WTC11 (cell line): ENCODE measurements at regions not wholly inside any gene's neighbourhood (a gene's known extent, or its start where the extent isn't known, plus 50 kb on each side); places are given as distances from the start of the nearest gene placed in this dataset.

ENCODE experiments used
- ATAC-seq: fragments of 200-7000 bp; cut with Tn5 transposase; 2 replicates; pipeline ENCODE4 v1.10.0; 2021; ENCODE audit warnings: mild to moderate bottlenecking, moderate library complexity
- CTCF ChIA-PET: fragments of 300-600 bp; sonication (Branson Sonifier 250); formaldehyde crosslinking; loops from one replicate; lab custom pipeline; 2021; ENCODE audit warnings: antibody characterized with exemption; lab: Charles Lee
- POLR2A ChIA-PET: fragments of 350-600 bp; sonication (Branson Sonifier 250); formaldehyde crosslinking; loops from one replicate; lab custom pipeline; 2021; ENCODE audit warnings: antibody characterized with exemption; lab: Charles Lee
- DNase-seq: peaks from one replicate; pipeline ENCODE4 v3.0.0; 2021; ENCODE audit warnings: low spot score
- H3K27ac Mint-ChIP-seq: 2 replicates; pipeline ENCODE4 v1.8.0; 2021; ENCODE audit warnings: mixed read lengths
- H3K27me3 Mint-ChIP-seq: 2 replicates; pipeline ENCODE4 v1.8.0; 2021; ENCODE audit warnings: low read depth, mild to moderate bottlenecking, moderate library complexity, mixed read lengths
- H3K36me3 Mint-ChIP-seq: 2 replicates; pipeline ENCODE4 v1.8.0; 2021; ENCODE audit warnings: mixed read lengths
- H3K4me1 Mint-ChIP-seq: 2 replicates; pipeline ENCODE4 v1.8.0; 2022; ENCODE audit warnings: mixed read lengths
- H3K4me3 Mint-ChIP-seq: 2 replicates; pipeline ENCODE4 v1.8.0; 2021; ENCODE audit warnings: mild to moderate bottlenecking, moderate library complexity, mixed read lengths
- H3K9me3 Mint-ChIP-seq: 2 replicates; pipeline ENCODE4 v1.8.0; 2021; ENCODE audit warnings: mixed read lengths
- AR ChIP-seq: fragments of 250-450 bp; sonication (Bioruptor Pico); IDR thresholded peaks from 2 replicates; pipeline ENCODE4 v1.9.0; 2021; ENCODE audit warnings: mild to moderate bottlenecking
- ELF4 ChIP-seq: sonication (generic); formaldehyde crosslinking; IDR thresholded peaks from 2 replicates; pipeline ENCODE4 v1.8.1; 2022; ENCODE audit warnings: low read depth, mild to moderate bottlenecking, moderate library complexity, missing genetic modification reagents
- ERG ChIP-seq: fragments of 250-450 bp; sonication (Bioruptor Pico); IDR thresholded peaks from 2 replicates; pipeline ENCODE4 v1.8.0; 2021; ENCODE audit warnings: mild to moderate bottlenecking
- ESRRA ChIP-seq: sonication (generic); formaldehyde crosslinking; IDR thresholded peaks from 2 replicates; pipeline ENCODE4 v1.8.1; 2022; ENCODE audit warnings: mild to moderate bottlenecking, missing genetic modification reagents, borderline replicate concordance
- ETV6 ChIP-seq: sonication (generic); formaldehyde crosslinking; IDR thresholded peaks from 2 replicates; pipeline ENCODE4 v1.8.1; 2022; ENCODE audit warnings: mild to moderate bottlenecking, missing genetic modification reagents
- GABPB1 ChIP-seq: sonication (generic); formaldehyde crosslinking; IDR thresholded peaks from 2 replicates; pipeline ENCODE4 v1.8.1; 2023; ENCODE audit warnings: mild to moderate bottlenecking, missing genetic modification reagents
- GTF2I ChIP-seq: fragments of 250-450 bp; sonication (Bioruptor Pico); conservative IDR thresholded peaks from 2 replicates; pipeline ENCODE4 v1.4.0; 2021; ENCODE audit warnings: mild to moderate bottlenecking
- IRF2 ChIP-seq: sonication (generic); formaldehyde crosslinking; IDR thresholded peaks from 2 replicates; pipeline ENCODE4 v1.8.0; 2022; ENCODE audit warnings: low read depth, missing genetic modification reagents, borderline replicate concordance
- KAT7 ChIP-seq: sonication (generic); formaldehyde crosslinking; IDR thresholded peaks from 2 replicates; pipeline ENCODE4 v1.8.1; 2023; ENCODE audit warnings: missing genetic modification reagents, mild to moderate bottlenecking, borderline replicate concordance
- MYBL2 ChIP-seq: sonication (generic); formaldehyde crosslinking; IDR thresholded peaks from 2 replicates; pipeline ENCODE4 v1.8.1; 2023; ENCODE audit warnings: mild to moderate bottlenecking, moderate library complexity, missing genetic modification reagents
- NFATC4 ChIP-seq: fragments of 250-450 bp; sonication (Bioruptor Pico); IDR thresholded peaks from 2 replicates; pipeline ENCODE4 v1.9.0; 2021; ENCODE audit warnings: mild to moderate bottlenecking
- NR1H2 ChIP-seq: sonication (generic); formaldehyde crosslinking; IDR thresholded peaks from 2 replicates; pipeline ENCODE4 v1.9.0; 2021; ENCODE audit warnings: mild to moderate bottlenecking, moderate library complexity, missing genetic modification reagents
- NR2C2 ChIP-seq: sonication (generic); formaldehyde crosslinking; IDR thresholded peaks from 2 replicates; pipeline ENCODE4 v1.8.0; 2022; ENCODE audit warnings: mild to moderate bottlenecking, missing genetic modification reagents
- SMAD3 ChIP-seq: sonication (generic); formaldehyde crosslinking; IDR thresholded peaks from 2 replicates; pipeline ENCODE4 v1.8.0; 2022; ENCODE audit warnings: missing genetic modification reagents, mild to moderate bottlenecking, borderline replicate concordance
- TEAD4 ChIP-seq: sonication (generic); formaldehyde crosslinking; IDR thresholded peaks from 2 replicates; pipeline ENCODE4 v1.8.0; 2022; ENCODE audit warnings: mild to moderate bottlenecking, missing genetic modification reagents
- ZBTB21 ChIP-seq: sonication (generic); formaldehyde crosslinking; IDR thresholded peaks from 2 replicates; pipeline ENCODE4 v1.8.1; 2023; ENCODE audit warnings: mild to moderate bottlenecking, missing genetic modification reagents, borderline replicate concordance
- ZNF416 ChIP-seq: fragments of 250-450 bp; sonication (Bioruptor Pico); IDR thresholded peaks from 2 replicates; pipeline ENCODE4 v1.9.0; 2021; ENCODE audit warnings: mild to moderate bottlenecking, inconsistent platforms
- ZNF425 ChIP-seq: fragments of 250-450 bp; sonication (Bioruptor Pico); conservative IDR thresholded peaks from 2 replicates; pipeline ENCODE4 v1.9.0; 2021; ENCODE audit warnings: mild to moderate bottlenecking
- ZNF671 ChIP-seq: fragments of 250-450 bp; sonication (Bioruptor Pico); IDR thresholded peaks from 2 replicates; pipeline ENCODE4 v1.8.0; 2021; ENCODE audit warnings: mild to moderate bottlenecking

- ATAC-seq = no peak
- DNase-seq = no peak
- no peak overlapping the region for H3K4me3 Mint-ChIP-seq
- ChIA-PET POLR2A (no interaction called here), CTCF (no interaction called here)
- H3K27me3 Mint-ChIP-seq = no peaks in the 10 kb centered on the region
- no peaks in the 10 kb centered on the region for H3K36me3 Mint-ChIP-seq
- H3K4me1 Mint-ChIP-seq = no peaks in the 10 kb centered on the region
- TF ChIP-seq ELF4 (CRISPR knock-in tag) = no peak
- no peak for TF ChIP-seq AR (CRISPR knock-in tag)
- no peak for TF ChIP-seq NR1H2 (CRISPR knock-in tag)
- no peak for TF ChIP-seq ETV6 (CRISPR knock-in tag)
- TF ChIP-seq GTF2I (CRISPR knock-in tag) = no peak
- no peak for TF ChIP-seq MYBL2 (CRISPR knock-in tag)
- no peak for TF ChIP-seq IRF2
- no peak for TF ChIP-seq GABPB1
- no peak for TF ChIP-seq TEAD4
- TF ChIP-seq NFATC4 (CRISPR knock-in tag) = no peak
- no peak overlapping the region for H3K27ac Mint-ChIP-seq
- H3K9me3 Mint-ChIP-seq = no peaks in the 10 kb centered on the region
These were observed 281.0 kb downstream of the PDGFC start for GRCh38 chr4:156690572-156690971.

GRCh38 chr4:156686120-156686519, 285.5 kb downstream of the PDGFC start:
- ChIA-PET POLR2A (no interaction called here), CTCF (interaction anchor here (1.3 kb wide), 1 partner anchor 211 kb away, joined by 3 read pairs; no protein-coding TSS in a partner anchor)
- no peak for TF ChIP-seq ZNF425
- no peak for TF ChIP-seq MYBL2 (CRISPR knock-in tag)
- TF ChIP-seq NFATC4 (CRISPR knock-in tag) = no peak
- no peak for TF ChIP-seq ZNF671 (CRISPR knock-in tag)
- TF ChIP-seq ERG (CRISPR knock-in tag) = no peak
- TF ChIP-seq ESRRA = no peak
- TF ChIP-seq SMAD3 (CRISPR knock-in tag) = no peak
- TF ChIP-seq KAT7 (CRISPR knock-in tag) = no peak
- H3K4me3 Mint-ChIP-seq = no peak overlapping the region
- no peaks in the 10 kb centered on the region for H3K36me3 Mint-ChIP-seq
- no peak overlapping the region for H3K27ac Mint-ChIP-seq
- DNase-seq = no peak
- ATAC-seq = no peak
- H3K27me3 Mint-ChIP-seq = no peaks in the 10 kb centered on the region
- no peaks in the 10 kb centered on the region for H3K9me3 Mint-ChIP-seq
- no peaks in the 10 kb centered on the region for H3K4me1 Mint-ChIP-seq

- Mint-ChIP-seq H3K27me3 (no peaks in the 10 kb centered on the region), H3K4me3 (no peak overlapping the region), H3K36me3 (no peaks in the 10 kb centered on the region), H3K9me3 (no peaks in the 10 kb centered on the region), H3K27ac (no peak overlapping the region), H3K4me1 (no peaks in the 10 kb centered on the region)
- no peak for TF ChIP-seq ZBTB21
- no peak for TF ChIP-seq SMAD3 (CRISPR knock-in tag)
- no peak for TF ChIP-seq ZNF416 (CRISPR knock-in tag)
- no peak for TF ChIP-seq NR2C2 (CRISPR knock-in tag)
- ATAC-seq (no peak), DNase-seq (no peak)
- POLR2A ChIA-PET = no interaction called here
- CTCF ChIA-PET = interaction anchor here (1.3 kb wide), 1 partner anchor 210 kb away, joined by 3 read pairs; no protein-coding TSS in a partner anchor
These were observed 286.3 kb downstream of the PDGFC start for GRCh38 chr4:156685308-156685707.
